CD4-positive, alpha-beta T cell treated with Interleukin-6 at 100 ng/mL for 8 hours (primary cell): ENCODE measurements at regions not wholly inside any gene's neighbourhood (a gene's known extent, or its start where the extent isn't known, plus 50 kb on each side); places are given as distances from the start of the nearest gene placed in this dataset.

Experiments used
- DNase-seq: peaks from one replicate; pipeline ENCODE4 v3.0.0-alpha.2; 2020; ENCODE audit warnings: mixed read lengths, low spot score

- DNase-seq, result no peak
Measured at GRCh38 chr15:60095711-60096110, 91.6 kb downstream of the FOXB1 start.

GRCh38 chr15:60096157-60096556 is 92.0 kb downstream of the FOXB1 start:
- no peak for DNase-seq

- DNase-seq, result no peak
Measured at GRCh38 chr15:60101416-60101815, 97.3 kb downstream of the FOXB1 start.

GRCh38 chr15:60102748-60103147 is 98.6 kb downstream of the FOXB1 start:
- no peak for DNase-seq

- DNase-seq, result no peak
Measured at GRCh38 chr15:60110909-60111308, 106.8 kb downstream of the FOXB1 start.

GRCh38 chr15:60115579-60116380 is 111.7 kb downstream of the FOXB1 start:
- DNase-seq, result no peak

GRCh38 chr15:60116456-60117089 is 112.5 kb downstream of the FOXB1 start:
- DNase-seq, result no peak

- DNase-seq, result no peak
Measured at GRCh38 chr15:60118146-60118545, 114.0 kb downstream of the FOXB1 start.

- DNase-seq, result no peak
Measured at GRCh38 chr15:60118626-60119025, 114.5 kb downstream of the FOXB1 start.

GRCh38 chr15:60119101-60119500 is 115.0 kb downstream of the FOXB1 start:
- no peak for DNase-seq

- DNase-seq, result no peak
Measured at GRCh38 chr15:60120100-60120499, 116.0 kb downstream of the FOXB1 start.

GRCh38 chr15:60121845-60122244 is 117.7 kb downstream of the FOXB1 start:
- DNase-seq, result no peak

- DNase-seq, result no peak
Measured at GRCh38 chr15:60122691-60123090, 118.6 kb downstream of the FOXB1 start.

- DNase-seq, result no peak
Measured at GRCh38 chr15:60124460-60125070, 120.5 kb downstream of the FOXB1 start.

GRCh38 chr15:60125334-60125733 is 121.2 kb downstream of the FOXB1 start:
- no peak for DNase-seq

- no peak for DNase-seq
Measured at GRCh38 chr15:60126200-60126599, 122.1 kb downstream of the FOXB1 start.

- no peak for DNase-seq
Measured at GRCh38 chr15:60126661-60127060, 122.5 kb downstream of the FOXB1 start.

GRCh38 chr15:60128000-60128376 is 123.9 kb downstream of the FOXB1 start:
- no peak for DNase-seq

- no peak for DNase-seq
Measured at GRCh38 chr15:60128710-60129109, 124.6 kb downstream of the FOXB1 start.

- DNase-seq, result no peak
Measured at GRCh38 chr15:60130398-60130797, 126.3 kb downstream of the FOXB1 start.

GRCh38 chr15:60130821-60131220 is 126.7 kb downstream of the FOXB1 start:
- DNase-seq, result no peak

GRCh38 chr15:60134609-60135008 is 130.5 kb downstream of the FOXB1 start:
- DNase-seq, result no peak

GRCh38 chr15:60135961-60136360 is 131.8 kb downstream of the FOXB1 start:
- DNase-seq, result no peak
